ENCODE measurements at regions not wholly inside any gene's neighbourhood (a gene's known extent, or its start where the extent isn't known, plus 50 kb on each side); places are given as distances from the start of the nearest gene placed in this dataset.

DNA sequence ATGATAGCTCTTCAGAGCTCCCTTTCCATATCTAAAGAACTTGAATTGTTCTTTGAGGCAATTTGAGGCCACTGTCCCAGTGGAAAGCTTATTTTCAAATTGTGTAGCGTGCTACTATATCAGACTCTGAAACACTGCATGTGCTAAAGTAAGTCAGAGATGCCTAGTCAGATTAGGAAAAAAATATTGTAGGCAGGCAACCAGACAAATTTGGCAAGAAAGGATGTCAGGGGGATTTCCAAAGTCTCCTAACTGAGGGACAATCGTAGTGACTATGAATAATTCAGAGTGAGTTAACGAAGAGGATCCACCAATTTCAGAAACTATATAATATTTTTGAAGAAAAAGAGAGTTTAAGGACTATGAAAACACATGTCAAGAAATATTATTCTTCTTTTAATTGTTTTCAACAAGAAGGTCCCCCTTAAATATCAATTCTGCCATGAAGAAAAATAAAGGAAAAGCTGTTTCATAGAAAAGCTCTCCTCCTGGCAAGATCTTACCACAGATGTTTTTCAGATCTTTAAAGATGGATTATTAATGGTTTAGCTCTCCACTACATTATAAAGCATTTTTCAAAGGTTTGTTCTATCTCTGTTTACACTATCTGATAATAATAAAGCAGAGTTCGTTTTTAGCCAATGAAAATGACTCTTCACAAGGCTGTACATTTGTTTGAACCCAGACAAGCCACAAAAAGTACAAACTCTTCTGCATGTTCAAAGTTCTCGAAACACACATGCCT lies 273.5 kb upstream of the PTGER4 start:
- DNase-seq (ENCODE audit: low read depth in 2 of 2): peak in 1 of 2 donors; percentile 60
- Histone ChIP-seq H3K27ac (ENCODE audit: insufficient read depth, low read length) (no peak overlapping the region), H2AFZ (ENCODE audit: low read length) (peak overlapping the region; percentile 13), H3K36me3 (ENCODE audit: control insufficient read depth, insufficient read depth, low read length) (no peaks in the 10 kb centered on the region), H3K9ac (ENCODE audit: insufficient read depth, low read length) (no peak overlapping the region), H3K4me2 (ENCODE audit: extremely low read depth, insufficient read depth, low read length) (no peak overlapping the region), H3K4me3 (replicated peaks in 1 of 4; ENCODE audit: control extremely low read depth in 1 of 4, insufficient read depth in 1 of 4, low read depth in 3 of 4, low read length in 4 of 4) (no peak overlapping the region), H3K27me3 (ENCODE audit: control insufficient read depth, insufficient read depth, low read length) (no peaks in the 10 kb centered on the region), H4K20me1 (ENCODE audit: control insufficient read depth, extremely low read depth, insufficient read depth, low read length) (no peaks in the 10 kb centered on the region), H3K9me3 (ENCODE audit: control insufficient read depth, insufficient read depth, low read depth, low read length) (no peaks in the 10 kb centered on the region), H3K4me1 (ENCODE audit: control insufficient read depth, extremely low read depth, insufficient read depth, low read length) (peaks cover 6% of the 10 kb centered on the region), H3K79me2 (ENCODE audit: control insufficient read depth, insufficient read depth, low read length) (no peaks in the 10 kb centered on the region)
- no peak for TF ChIP-seq EZH2 (IDR thresholded peaks at IDR 0.05; ENCODE audit: low read length, missing control alignments)
- no peak for TF ChIP-seq CTCF (conservative IDR thresholded peaks at IDR 0.05 in 1 of 2, IDR thresholded peaks at IDR 0.05 in 1 of 2; ENCODE audit: low read depth in 1 of 2, low read length in 2 of 2)

- peak in 1 of 2 donors; percentile 28 for DNase-seq (ENCODE audit: low read depth in 2 of 2)
- no peak overlapping the region for H3K4me2 ChIP-seq (ENCODE audit: extremely low read depth, insufficient read depth, low read length)
- TF ChIP-seq EZH2 (IDR thresholded peaks at IDR 0.05; ENCODE audit: low read length, missing control alignments) (no peak), CTCF (conservative IDR thresholded peaks at IDR 0.05 in 1 of 2, IDR thresholded peaks at IDR 0.05 in 1 of 2; ENCODE audit: low read depth in 1 of 2, low read length in 2 of 2) (no peak)
- H3K36me3 ChIP-seq (ENCODE audit: control insufficient read depth, insufficient read depth, low read length): no peaks in the 10 kb centered on the region
- H3K4me3 ChIP-seq (replicated peaks in 1 of 4; ENCODE audit: control extremely low read depth in 1 of 4, insufficient read depth in 1 of 4, low read depth in 3 of 4, low read length in 4 of 4): no peak overlapping the region
- no peak overlapping the region for H2AFZ ChIP-seq (ENCODE audit: low read length)
- H3K4me1 ChIP-seq (ENCODE audit: control insufficient read depth, extremely low read depth, insufficient read depth, low read length): peaks cover 1% of the 10 kb centered on the region
- no peaks in the 10 kb centered on the region for H3K9me3 ChIP-seq (ENCODE audit: control insufficient read depth, insufficient read depth, low read depth, low read length)
- no peak overlapping the region for H3K9ac ChIP-seq (ENCODE audit: insufficient read depth, low read length)
- H3K79me2 ChIP-seq (ENCODE audit: control insufficient read depth, insufficient read depth, low read length): no peaks in the 10 kb centered on the region
- no peaks in the 10 kb centered on the region for H3K27me3 ChIP-seq (ENCODE audit: control insufficient read depth, insufficient read depth, low read length)
- no peak overlapping the region for H3K27ac ChIP-seq (ENCODE audit: insufficient read depth, low read length)
- no peaks in the 10 kb centered on the region for H4K20me1 ChIP-seq (ENCODE audit: control insufficient read depth, extremely low read depth, insufficient read depth, low read length)
Measured at GRCh38 chr5:40405230-40405629, 274.5 kb upstream of the PTGER4 start.

DNA sequence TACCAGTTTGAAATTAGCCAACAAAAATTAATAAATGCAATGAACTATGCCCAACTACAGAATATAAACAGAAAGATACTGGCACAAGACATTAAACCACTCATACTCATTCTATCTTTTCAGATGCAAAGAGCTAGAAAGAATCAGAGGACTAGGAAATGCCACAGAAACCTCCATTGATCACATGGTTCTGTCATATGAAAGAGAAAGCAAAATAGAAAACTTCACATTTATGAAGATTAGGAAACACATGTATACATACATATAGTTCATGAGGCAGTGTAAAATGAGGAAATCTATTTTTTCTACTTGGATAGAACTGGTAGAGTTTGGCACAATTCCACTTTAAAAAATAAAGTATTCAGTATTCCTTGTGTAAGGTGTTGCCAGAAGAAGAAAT lies 275.1 kb upstream of the PTGER4 start:
- H3K27me3 ChIP-seq (ENCODE audit: control insufficient read depth, insufficient read depth, low read length): no peaks in the 10 kb centered on the region
- H3K9me3 ChIP-seq (ENCODE audit: control insufficient read depth, insufficient read depth, low read depth, low read length): no peaks in the 10 kb centered on the region
- no peaks in the 10 kb centered on the region for H3K79me2 ChIP-seq (ENCODE audit: control insufficient read depth, insufficient read depth, low read length)
- H3K36me3 ChIP-seq (ENCODE audit: control insufficient read depth, insufficient read depth, low read length): no peaks in the 10 kb centered on the region
- H3K4me1 ChIP-seq (ENCODE audit: control insufficient read depth, extremely low read depth, insufficient read depth, low read length): no peaks in the 10 kb centered on the region
- H4K20me1 ChIP-seq (ENCODE audit: control insufficient read depth, extremely low read depth, insufficient read depth, low read length): no peaks in the 10 kb centered on the region
- no peak overlapping the region for H3K4me2 ChIP-seq (ENCODE audit: extremely low read depth, insufficient read depth, low read length)
- no peak overlapping the region for H3K27ac ChIP-seq (ENCODE audit: insufficient read depth, low read length)
- H3K9ac ChIP-seq (ENCODE audit: insufficient read depth, low read length): no peak overlapping the region
- DNase-seq (ENCODE audit: low read depth in 2 of 2): no peak
- no peak overlapping the region for H2AFZ ChIP-seq (ENCODE audit: low read length)
- no peak overlapping the region for H3K4me3 ChIP-seq (replicated peaks in 1 of 4; ENCODE audit: control extremely low read depth in 1 of 4, insufficient read depth in 1 of 4, low read depth in 3 of 4, low read length in 4 of 4)
- no peak for TF ChIP-seq CTCF (conservative IDR thresholded peaks at IDR 0.05 in 1 of 2, IDR thresholded peaks at IDR 0.05 in 1 of 2; ENCODE audit: low read depth in 1 of 2, low read length in 2 of 2)
- no peak for TF ChIP-seq EZH2 (IDR thresholded peaks at IDR 0.05; ENCODE audit: low read length, missing control alignments)

Data from fibroblast of lung (primary cell).